SK-N-MC (cell line): ENCODE measurements at regions not wholly inside any gene's neighbourhood (a gene's known extent, or its start where the extent isn't known, plus 50 kb on each side); places are given as distances from the start of the nearest gene placed in this dataset.

Experiments
- DNase-seq: peaks from one replicate; pipeline ENCODE4 v3.0.0-alpha.2; 2011; ENCODE audit warnings: low read depth, low spot score
- H3K27ac ChIP-seq: fragments of 200-600 bp; sonication (generic); 2 replicates; pipeline ENCODE4 v1.5.1; 2016; ENCODE audit warnings: mixed run types
- H3K36me3 ChIP-seq: fragments of 200-600 bp; sonication (generic); 2 replicates; pipeline ENCODE4 v1.6.1; 2017; ENCODE audit warnings: antibody characterized with exemption, low read length, mixed read lengths; ENCODE audit not compliant: insufficient read depth
- H3K4me3 ChIP-seq: fragments of 200-600 bp; sonication (generic); 2 replicates; pipeline ENCODE4 v1.5.1; 2016
- H3K9ac ChIP-seq: fragments of 200-600 bp; sonication (generic); 2 replicates; pipeline ENCODE4 v1.8.0; 2017; ENCODE audit warnings: mixed run types, mixed read lengths; ENCODE audit not compliant: insufficient read length
- H3K9me3 ChIP-seq: fragments of 200-600 bp; sonication (generic); 2 replicates; pipeline ENCODE4 v1.6.1; 2017; ENCODE audit warnings: low read depth, mild to moderate bottlenecking, antibody characterized with exemption, low read length, moderate library complexity, mixed read lengths
- EZH2 ChIP-seq: fragments of 200-600 bp; sonication (generic); IDR thresholded peaks from one replicate; pipeline ENCODE4 v1.6.1; 2017; ENCODE audit warnings: antibody characterized with exemption
- FOXP2 ChIP-seq: optimal IDR thresholded peaks from 2 replicates; pipeline ENCODE3; 2011; ENCODE audit warnings: mild to moderate bottlenecking, moderate library complexity; ENCODE audit not compliant: insufficient read depth; ENCODE audit errors: extremely low read length, control extremely low read depth
- POLR2AphosphoS5 ChIP-seq: IDR thresholded peaks from 2 replicates; pipeline ENCODE4 v1.6.1; 2012; ENCODE audit warnings: mild to moderate bottlenecking, low read depth, low read length, borderline replicate concordance

- Histone ChIP-seq H3K36me3 (no peaks in the 10 kb centered on the region), H3K27ac (no peak overlapping the region), H3K9me3 (no peaks in the 10 kb centered on the region), H3K4me3 (no peak overlapping the region), H3K9ac (no peak overlapping the region)
- TF ChIP-seq POLR2AphosphoS5, result no peak
- TF ChIP-seq EZH2, result no peak
- no peak for TF ChIP-seq FOXP2
- no peak for DNase-seq
Observed at GRCh38 chr3:56989169-56989976, 71.1 kb upstream of the SPATA12 start.

DNA sequence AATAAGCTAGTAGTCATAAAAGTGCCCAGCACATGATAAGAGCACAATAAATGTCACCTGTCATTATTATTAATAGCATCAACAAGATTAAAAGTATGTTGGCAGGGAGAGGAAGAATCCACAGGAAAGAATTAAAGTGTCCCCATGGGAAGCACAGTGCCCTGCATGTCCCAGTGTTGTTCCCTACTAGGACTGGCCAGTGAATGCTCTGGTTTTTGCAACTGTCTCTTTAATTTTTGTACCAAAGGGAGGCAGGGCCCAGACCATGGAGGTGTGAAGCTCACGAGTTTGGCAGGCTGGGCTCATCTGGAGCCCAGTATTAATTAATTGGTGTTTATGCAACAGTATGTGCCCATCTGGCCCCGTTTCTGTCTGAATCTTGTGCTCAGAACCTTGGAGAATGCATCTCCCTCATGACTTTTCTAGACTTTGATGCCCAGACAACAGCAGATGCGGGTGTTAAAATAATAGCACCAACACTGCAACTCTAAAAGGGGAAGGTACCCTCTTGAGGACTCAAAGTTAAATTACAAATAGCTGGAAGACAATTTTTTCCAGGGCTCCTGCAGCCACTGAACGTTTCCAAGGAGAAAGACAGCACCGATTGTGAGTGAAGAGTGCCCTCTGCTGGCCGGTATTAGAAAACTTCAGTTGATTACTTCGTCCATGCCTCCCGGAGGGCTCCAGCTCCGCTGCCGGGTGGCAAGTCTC, 71.9 kb upstream of the SPATA12 start:
- H3K9me3 ChIP-seq, result no peaks in the 10 kb centered on the region
- no peak overlapping the region for H3K9ac ChIP-seq
- H3K4me3 ChIP-seq, result no peak overlapping the region
- no peaks in the 10 kb centered on the region for H3K36me3 ChIP-seq
- H3K27ac ChIP-seq, result no peak overlapping the region
- peak; percentile 48 for DNase-seq
- no peak for TF ChIP-seq FOXP2
- TF ChIP-seq EZH2, result no peak
- TF ChIP-seq POLR2AphosphoS5, result no peak

DNA sequence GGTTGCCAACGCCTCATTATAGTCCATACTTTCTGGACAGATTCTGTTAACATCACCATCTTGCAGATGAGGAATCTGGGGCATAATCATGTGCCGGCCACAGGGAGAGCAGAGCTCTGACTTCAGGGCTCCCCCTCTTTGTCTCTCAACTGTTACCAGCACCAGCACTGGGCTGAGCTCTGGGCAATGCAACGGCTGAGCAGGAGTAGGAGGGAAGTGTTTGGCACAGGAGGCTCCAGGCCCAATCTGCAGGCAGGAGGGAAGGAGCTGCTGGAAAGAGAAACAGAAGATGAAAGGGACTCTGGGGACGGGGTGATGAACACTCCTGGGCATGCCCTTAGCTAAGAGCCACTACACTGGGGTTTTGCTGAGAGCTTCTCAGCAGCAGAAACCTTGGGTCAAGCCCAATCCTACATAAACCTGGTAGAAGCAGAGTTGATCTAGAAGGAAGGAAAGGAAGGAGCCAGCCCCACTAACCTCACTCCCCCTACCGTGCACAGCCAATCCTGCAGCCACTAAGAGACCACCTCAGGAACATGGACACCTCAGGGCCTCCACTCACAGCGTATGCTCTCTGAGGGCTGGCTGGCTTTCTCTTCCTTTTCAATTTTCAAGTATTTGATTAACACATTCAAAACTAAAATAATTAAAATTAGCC, 73.1 kb upstream of the SPATA12 start:
- DNase-seq, result no peak
- no peak overlapping the region for H3K27ac ChIP-seq
- H3K9me3 ChIP-seq, result no peaks in the 10 kb centered on the region
- TF ChIP-seq POLR2AphosphoS5, result no peak
- no peak for TF ChIP-seq FOXP2
- no peak for TF ChIP-seq EZH2
- no peaks in the 10 kb centered on the region for H3K36me3 ChIP-seq
- no peak overlapping the region for H3K9ac ChIP-seq
- H3K4me3 ChIP-seq, result no peak overlapping the region

DNA sequence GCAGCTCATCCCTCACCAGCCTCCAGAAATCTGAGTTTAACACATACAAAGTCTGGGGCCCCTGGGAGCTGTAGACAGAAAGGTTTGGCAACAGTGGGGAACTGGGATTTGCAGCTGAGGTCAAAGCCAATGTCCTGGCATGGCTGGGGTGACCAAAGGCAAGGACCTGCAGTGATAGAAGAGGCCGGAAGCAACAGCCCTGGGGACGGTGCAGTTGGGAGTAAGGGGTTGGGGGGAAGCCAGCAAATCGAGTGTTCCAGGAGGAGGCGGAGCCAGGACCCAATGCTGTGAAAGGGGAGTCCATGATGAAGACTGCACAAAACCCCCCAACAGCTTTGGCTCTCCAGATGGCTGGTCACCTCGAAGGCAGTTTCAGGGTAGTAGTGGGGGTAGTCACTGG, 74.1 kb upstream of the SPATA12 start:
- H3K9ac ChIP-seq, result no peak overlapping the region
- no peak for DNase-seq
- TF ChIP-seq FOXP2 (no peak), POLR2AphosphoS5 (no peak), EZH2 (no peak)
- H3K36me3 ChIP-seq, result no peaks in the 10 kb centered on the region
- no peak overlapping the region for H3K27ac ChIP-seq
- no peak overlapping the region for H3K4me3 ChIP-seq
- no peaks in the 10 kb centered on the region for H3K9me3 ChIP-seq

GRCh38 chr3:56985878-56986277, 74.6 kb upstream of the SPATA12 start:
- TF ChIP-seq POLR2AphosphoS5 (no peak), FOXP2 (no peak), EZH2 (no peak)
- Histone ChIP-seq H3K9me3 (no peaks in the 10 kb centered on the region), H3K4me3 (no peak overlapping the region), H3K9ac (no peak overlapping the region), H3K36me3 (no peaks in the 10 kb centered on the region), H3K27ac (no peak overlapping the region)
- DNase-seq, result no peak

DNA sequence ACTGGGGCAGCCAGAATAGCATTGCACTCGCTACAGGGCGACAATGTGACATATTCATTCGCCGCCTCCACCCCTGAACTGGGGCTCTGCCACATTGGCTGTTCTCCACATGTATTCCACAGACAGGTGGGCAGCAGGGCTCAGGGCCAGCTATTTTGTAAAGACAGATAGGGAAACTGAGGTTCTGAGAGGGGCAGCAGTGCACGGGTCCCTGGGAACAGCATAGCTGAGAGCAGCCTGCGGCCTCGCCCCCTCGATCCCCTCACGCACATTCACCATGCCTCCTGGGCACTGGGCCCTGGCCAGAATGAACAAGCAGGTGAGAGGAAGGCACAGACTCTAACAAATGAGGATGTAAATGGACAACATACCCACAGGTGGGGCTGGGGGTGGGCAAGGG, 75.0 kb upstream of the SPATA12 start:
- no peaks in the 10 kb centered on the region for H3K36me3 ChIP-seq
- H3K9me3 ChIP-seq, result no peaks in the 10 kb centered on the region
- H3K27ac ChIP-seq, result no peak overlapping the region
- no peak overlapping the region for H3K9ac ChIP-seq
- TF ChIP-seq POLR2AphosphoS5, result no peak
- TF ChIP-seq EZH2, result no peak
- TF ChIP-seq FOXP2, result no peak
- H3K4me3 ChIP-seq, result no peak overlapping the region
- no peak for DNase-seq

- DNase-seq, result no peak
- Histone ChIP-seq H3K36me3 (no peaks in the 10 kb centered on the region), H3K4me3 (no peak overlapping the region), H3K27ac (no peak overlapping the region), H3K9ac (no peak overlapping the region), H3K9me3 (no peaks in the 10 kb centered on the region)
- TF ChIP-seq FOXP2 (no peak), EZH2 (no peak), POLR2AphosphoS5 (no peak)
Observed at GRCh38 chr3:56983427-56983826, 77.0 kb upstream of the SPATA12 start.
